ENCODE measurements at regions not wholly inside any gene's neighbourhood (a gene's known extent, or its start where the extent isn't known, plus 50 kb on each side); places are given as distances from the start of the nearest gene placed in this dataset.

- Histone ChIP-seq H3K27me3 (no peaks in the 10 kb centered on the region), H3K9me3 (peaks cover 0 to 10% (median 6%) of the 10 kb centered on the region in 3 donors), H3K4me1 (peaks cover 0 to 51% (median under 1%) of the 10 kb centered on the region in 3 donors), H3K36me3 (no peaks in the 10 kb centered on the region), H3K27ac (no peak overlapping the region), H3K4me3 (no peak overlapping the region)
- DNase-seq = no peak
- intact Hi-C loops (cut with DNase I) = no loop called here
- TF ChIP-seq, protein P1, sequence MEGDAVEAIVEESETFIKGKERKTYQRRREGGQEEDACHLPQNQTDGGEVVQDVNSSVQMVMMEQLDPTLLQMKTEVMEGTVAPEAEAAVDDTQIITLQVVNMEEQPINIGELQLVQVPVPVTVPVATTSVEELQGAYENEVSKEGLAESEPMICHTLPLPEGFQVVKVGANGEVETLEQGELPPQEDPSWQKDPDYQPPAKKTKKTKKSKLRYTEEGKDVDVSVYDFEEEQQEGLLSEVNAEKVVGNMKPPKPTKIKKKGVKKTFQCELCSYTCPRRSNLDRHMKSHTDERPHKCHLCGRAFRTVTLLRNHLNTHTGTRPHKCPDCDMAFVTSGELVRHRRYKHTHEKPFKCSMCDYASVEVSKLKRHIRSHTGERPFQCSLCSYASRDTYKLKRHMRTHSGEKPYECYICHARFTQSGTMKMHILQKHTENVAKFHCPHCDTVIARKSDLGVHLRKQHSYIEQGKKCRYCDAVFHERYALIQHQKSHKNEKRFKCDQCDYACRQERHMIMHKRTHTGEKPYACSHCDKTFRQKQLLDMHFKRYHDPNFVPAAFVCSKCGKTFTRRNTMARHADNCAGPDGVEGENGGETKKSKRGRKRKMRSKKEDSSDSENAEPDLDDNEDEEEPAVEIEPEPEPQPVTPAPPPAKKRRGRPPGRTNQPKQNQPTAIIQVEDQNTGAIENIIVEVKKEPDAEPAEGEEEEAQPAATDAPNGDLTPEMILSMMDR (IDR thresholded peaks at IDR 0.05) = no peak
- TF ChIP-seq POLR2A (IDR thresholded peaks at IDR 0.05) = no peak
Observed at GRCh38 chr13:77384999-77385398, 58.1 kb upstream of the MYCBP2 start.

- no peak overlapping the region for H3K4me3 ChIP-seq
- no peaks in the 10 kb centered on the region for H3K36me3 ChIP-seq
- intact Hi-C loops (cut with DNase I) = no loop called here
- H3K9me3 ChIP-seq = peaks cover 0 to 10% (median 6%) of the 10 kb centered on the region in 3 donors
- H3K27ac ChIP-seq = no peak overlapping the region
- no peaks in the 10 kb centered on the region for H3K27me3 ChIP-seq
- no peak for DNase-seq
- peaks cover 2 to 48% (median 2%) of the 10 kb centered on the region in 3 donors for H3K4me1 ChIP-seq
- WGBS, 2 donors = 64 to 68% methylated on average over 4 of the region's 4 CpGs
- TF ChIP-seq POLR2A (IDR thresholded peaks at IDR 0.05) = no peak
- TF ChIP-seq, protein P1 (IDR thresholded peaks at IDR 0.05) = no peak
Observed at GRCh38 chr13:77383097-77383496, 56.2 kb upstream of the MYCBP2 start.

DNA sequence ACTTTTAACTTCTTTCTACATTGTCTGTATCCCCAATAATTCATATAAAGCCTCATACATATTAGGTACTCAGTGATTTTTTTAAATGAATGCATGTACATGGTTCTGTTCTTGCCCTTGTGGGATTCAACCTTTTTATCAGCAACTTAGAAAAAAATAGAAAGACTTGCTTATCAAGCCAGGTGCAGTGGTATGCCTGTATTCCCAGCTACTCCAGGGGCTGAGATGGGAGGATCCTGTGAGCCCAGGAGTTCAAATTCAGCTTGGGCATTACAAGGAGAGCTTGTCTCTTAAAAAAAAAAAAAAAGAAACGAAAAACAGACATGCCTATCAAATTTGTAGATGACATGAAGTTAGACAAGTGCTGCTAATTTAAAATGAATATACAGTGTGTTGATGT lies 54.2 kb upstream of the MYCBP2 start:
- no peak overlapping the region for H3K4me3 ChIP-seq
- H3K36me3 ChIP-seq = no peaks in the 10 kb centered on the region
- TF ChIP-seq, protein P1 (IDR thresholded peaks at IDR 0.05) = no peak
- no peak for TF ChIP-seq POLR2A (IDR thresholded peaks at IDR 0.05)
- H3K27me3 ChIP-seq = no peaks in the 10 kb centered on the region
- DNase-seq = no peak
- H3K4me1 ChIP-seq = peaks cover 4 to 59% (median 7%) of the 10 kb centered on the region in 3 donors
- WGBS, 2 donors = 60 to 66% methylated on average over 1 of the region's 1 CpG
- H3K9me3 ChIP-seq = peaks cover 0 to 6% (median 2%) of the 10 kb centered on the region in 3 donors
- intact Hi-C loops (cut with DNase I) = no loop called here
- no peak overlapping the region for H3K27ac ChIP-seq

DNA sequence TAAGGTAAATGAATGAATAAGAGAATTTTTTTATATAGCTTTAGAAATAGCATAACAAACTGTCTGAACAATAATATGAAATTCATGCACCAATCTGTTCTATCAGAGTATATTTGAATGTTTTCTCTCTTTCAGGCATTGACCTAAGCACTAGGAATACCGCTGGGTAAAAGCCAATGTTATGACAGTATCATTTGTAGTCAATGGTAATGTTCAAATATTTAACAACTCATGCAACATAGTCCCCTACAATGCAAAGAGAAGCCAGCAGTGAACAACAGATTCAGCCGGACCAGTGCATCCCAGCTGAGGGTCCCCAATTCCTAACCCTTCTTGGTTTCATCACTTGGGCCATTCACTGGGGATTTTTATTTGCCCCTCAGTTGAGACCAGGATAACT lies 52.6 kb upstream of the MYCBP2 start:
- intact Hi-C loops (cut with DNase I) = no loop called here
- no peak for TF ChIP-seq POLR2A (IDR thresholded peaks at IDR 0.05)
- TF ChIP-seq, protein P1 (IDR thresholded peaks at IDR 0.05) = no peak
- H3K27ac ChIP-seq = peak overlapping the region in 3 of 4 donors; percentile 10 to 53 (median 34)
- H3K4me1 ChIP-seq = peaks cover 4 to 69% (median 7%) of the 10 kb centered on the region in 3 donors
- H3K36me3 ChIP-seq = no peaks in the 10 kb centered on the region
- H3K27me3 ChIP-seq = no peaks in the 10 kb centered on the region
- H3K9me3 ChIP-seq = no peaks in the 10 kb centered on the region
- DNase-seq = no peak
- H3K4me3 ChIP-seq = no peak overlapping the region
- WGBS, 2 donors = 79 to 93% methylated on average over 2 of the region's 2 CpGs

DNA sequence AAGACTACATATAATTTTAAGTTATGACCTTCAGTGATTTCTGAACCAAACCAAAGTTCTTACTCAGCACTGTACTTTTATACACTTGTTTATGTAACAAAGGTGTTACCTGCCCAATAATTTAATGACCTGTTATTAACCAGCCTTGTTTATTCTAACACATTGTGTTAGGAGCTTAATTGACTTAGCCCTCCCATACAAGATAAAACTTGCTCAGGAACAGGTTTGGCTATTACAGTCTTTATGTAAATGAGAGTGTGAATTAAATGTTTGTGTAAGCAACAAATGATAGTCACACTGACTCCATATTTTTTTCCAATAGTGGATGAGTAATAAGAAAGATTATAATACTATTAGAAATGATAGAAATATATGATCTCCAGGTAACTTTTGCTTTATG lies 51.8 kb upstream of the MYCBP2 start:
- intact Hi-C loops (cut with DNase I) = no loop called here
- no peak for DNase-seq
- no peaks in the 10 kb centered on the region for H3K27me3 ChIP-seq
- peaks cover 4 to 63% (median 7%) of the 10 kb centered on the region in 3 donors for H3K4me1 ChIP-seq
- H3K4me3 ChIP-seq = no peak overlapping the region
- H3K9me3 ChIP-seq = no peaks in the 10 kb centered on the region
- H3K27ac ChIP-seq = peak overlapping the region in 3 of 4 donors; percentile 25 to 72 (median 58)
- no peak for TF ChIP-seq POLR2A (IDR thresholded peaks at IDR 0.05)
- TF ChIP-seq, protein P1 (IDR thresholded peaks at IDR 0.05) = no peak
- H3K36me3 ChIP-seq = no peaks in the 10 kb centered on the region

Measured in esophagus squamous epithelium (tissue), 5 donors.